GM18873 (cell line): ENCODE measurements at regions not wholly inside any gene's neighbourhood (a gene's known extent, or its start where the extent isn't known, plus 50 kb on each side); places are given as distances from the start of the nearest gene placed in this dataset.
"Not testable (repeated sequence)": the region's sequence is repeated elsewhere in the genome, so short reads cannot be mapped to it uniquely, and the experiment has no call there.

Experiments
- ATAC-seq: cut with Tn5 transposase; IDR thresholded peaks from one replicate; pipeline ENCODE4 v1.9.1; 2021; ENCODE audit warnings: mild to moderate bottlenecking, moderate library complexity, moderate number of reproducible peaks; ENCODE audit not compliant: unreplicated experiment, low FRiP score

- ATAC-seq: no peak
Observed at GRCh38 chr13:21871919-21872318, 201.0 kb downstream of the FGF9 start.

- no peak for ATAC-seq
Observed at GRCh38 chr13:21872795-21873194, 201.9 kb downstream of the FGF9 start.

GRCh38 chr13:21875116-21875515 lies 204.2 kb downstream of the FGF9 start:
- ATAC-seq: no peak

- no peak for ATAC-seq
Observed at GRCh38 chr13:21879263-21879914, 208.5 kb downstream of the FGF9 start.

GRCh38 chr13:21882766-21883165 lies 211.9 kb downstream of the FGF9 start:
- ATAC-seq: no peak

- ATAC-seq: no peak
Observed at GRCh38 chr13:21883713-21884112, 212.8 kb downstream of the FGF9 start.

- no peak for ATAC-seq
Observed at GRCh38 chr13:21884299-21884909, 213.5 kb downstream of the FGF9 start.

GRCh38 chr13:21884965-21885567 lies 214.2 kb downstream of the FGF9 start:
- ATAC-seq: no peak

- no peak for ATAC-seq
Observed at GRCh38 chr13:21885714-21886224, 214.9 kb downstream of the FGF9 start.

- no peak for ATAC-seq
Observed at GRCh38 chr13:21889651-21890050, 218.8 kb downstream of the FGF9 start.

- ATAC-seq: not testable (repeated sequence)
Observed at GRCh38 chr13:21890220-21890619, 219.3 kb downstream of the FGF9 start.

- no peak for ATAC-seq
Observed at GRCh38 chr13:21894091-21894490, 223.2 kb downstream of the FGF9 start.

GRCh38 chr13:21894703-21895699 lies 224.1 kb downstream of the FGF9 start:
- no peak for ATAC-seq

- ATAC-seq: no peak
Observed at GRCh38 chr13:21895779-21896178, 224.9 kb downstream of the FGF9 start.

GRCh38 chr13:21897161-21897560 lies 226.3 kb downstream of the FGF9 start:
- ATAC-seq: no peak

- no peak for ATAC-seq
Observed at GRCh38 chr13:21898459-21898858, 227.6 kb downstream of the FGF9 start.

- no peak for ATAC-seq
Observed at GRCh38 chr13:21898945-21899344, 228.1 kb downstream of the FGF9 start.

- no peak for ATAC-seq
Observed at GRCh38 chr13:21901336-21901735, 230.5 kb downstream of the FGF9 start.

- no peak for ATAC-seq
Observed at GRCh38 chr13:21901811-21902708, 231.2 kb downstream of the FGF9 start.

GRCh38 chr13:21902709-21903098 lies 231.8 kb downstream of the FGF9 start:
- ATAC-seq: no peak
